DOHH2 (cell line): ENCODE measurements at regions not wholly inside any gene's neighbourhood (a gene's known extent, or its start where the extent isn't known, plus 50 kb on each side); places are given as distances from the start of the nearest gene placed in this dataset.
"Not testable (repeated sequence)": the region's sequence is repeated elsewhere in the genome, so short reads cannot be mapped to it uniquely, and the experiment has no call there.

Experiments
- H3F3A ChIP-seq: fragments of 200-600 bp; sonication (generic), shearing (Covaris generic); 2 replicates; pipeline ENCODE4 v1.6.0; 2016; ENCODE audit warnings: antibody characterized with exemption, mild to moderate bottlenecking; ENCODE audit not compliant: control insufficient read depth, insufficient read depth
- H3K27ac ChIP-seq: fragments of 200-600 bp; sonication (generic); 2 replicates; pipeline ENCODE4 v1.5.1; 2014; ENCODE audit warnings: low read depth, mild to moderate bottlenecking, low read length, moderate library complexity
- H3K27me3 ChIP-seq: fragments of 200-600 bp; sonication (generic); 2 replicates; pipeline ENCODE4 v1.6.1; 2014; ENCODE audit warnings: mild to moderate bottlenecking, low read length, mixed read lengths; ENCODE audit not compliant: control insufficient read depth
- H3K36me3 ChIP-seq: fragments of 200-600 bp; sonication (generic); 2 replicates; pipeline ENCODE4 v1.6.1; 2014; ENCODE audit warnings: mild to moderate bottlenecking, low read length, moderate library complexity, mixed read lengths; ENCODE audit not compliant: control insufficient read depth
- H3K4me1 ChIP-seq: fragments of 200-600 bp; sonication (generic); 2 replicates; pipeline ENCODE4 v1.6.1; 2014; ENCODE audit warnings: mild to moderate bottlenecking, low read length, mixed read lengths; ENCODE audit not compliant: control insufficient read depth
- H3K4me2 ChIP-seq: fragments of 200-600 bp; sonication (generic); 2 replicates; pipeline ENCODE4 v1.6.0; 2014; ENCODE audit warnings: mild to moderate bottlenecking, low read length, moderate library complexity
- H3K4me3 ChIP-seq: fragments of 200-600 bp; sonication (generic); 2 replicates; pipeline ENCODE4 v1.5.1; 2014; ENCODE audit warnings: mild to moderate bottlenecking, low read length, mixed read lengths
- H3K79me2 ChIP-seq: fragments of 200-600 bp; sonication (generic); 2 replicates; pipeline ENCODE4 v1.6.1; 2014; ENCODE audit warnings: mild to moderate bottlenecking, low read length, mixed read lengths; ENCODE audit not compliant: control insufficient read depth
- H3K9me2 ChIP-seq: fragments of 200-600 bp; sonication (generic); replicated peaks from 2 replicates; pipeline ENCODE4 v1.6.1; 2014; ENCODE audit warnings: mild to moderate bottlenecking, low read length, mixed read lengths; ENCODE audit not compliant: control insufficient read depth
- H3K9me3 ChIP-seq: fragments of 200-600 bp; sonication (generic); 2 replicates; pipeline ENCODE4 v1.6.1; 2014; ENCODE audit warnings: antibody characterized with exemption, low read length, mixed read lengths; ENCODE audit not compliant: control insufficient read depth, insufficient read depth
- H4K20me1 ChIP-seq: fragments of 200-600 bp; sonication (generic); 2 replicates; pipeline ENCODE4 v1.6.0; 2014; ENCODE audit warnings: low read depth, mild to moderate bottlenecking, antibody characterized with exemption, low read length, moderate library complexity; ENCODE audit not compliant: control insufficient read depth, insufficient read depth
- EZH2phosphoT487 ChIP-seq: fragments of 200-600 bp; sonication (generic); IDR thresholded peaks from 2 replicates; pipeline ENCODE4 v1.6.1; 2017; ENCODE audit warnings: borderline replicate concordance, mild to moderate bottlenecking, antibody characterized with exemption, low read length, moderate library complexity, mixed read lengths
- TF ChIP-seq, protein P1 (sequence below): fragments of 200-600 bp; sonication (generic); IDR thresholded peaks from one replicate; pipeline ENCODE4 v1.5.1; 2014; ENCODE audit warnings: antibody characterized with exemption, mild to moderate bottlenecking, low read depth, low read length; ENCODE audit not compliant: poor library complexity, severe bottlenecking

GRCh38 chr11:104679258-104679657, 219.0 kb downstream of the CASP12 start:
- H3K27me3 ChIP-seq = no peaks in the 10 kb centered on the region
- H3K27ac ChIP-seq = no peak overlapping the region
- H3K4me2 ChIP-seq = no peak overlapping the region
- H3K36me3 ChIP-seq = no peaks in the 10 kb centered on the region
- H3F3A ChIP-seq = no peaks in the 10 kb centered on the region
- H3K4me3 ChIP-seq = no peak overlapping the region
- no peaks in the 10 kb centered on the region for H4K20me1 ChIP-seq
- no peaks in the 10 kb centered on the region for H3K9me2 ChIP-seq
- no peak for TF ChIP-seq EZH2phosphoT487
- TF ChIP-seq, protein P1, sequence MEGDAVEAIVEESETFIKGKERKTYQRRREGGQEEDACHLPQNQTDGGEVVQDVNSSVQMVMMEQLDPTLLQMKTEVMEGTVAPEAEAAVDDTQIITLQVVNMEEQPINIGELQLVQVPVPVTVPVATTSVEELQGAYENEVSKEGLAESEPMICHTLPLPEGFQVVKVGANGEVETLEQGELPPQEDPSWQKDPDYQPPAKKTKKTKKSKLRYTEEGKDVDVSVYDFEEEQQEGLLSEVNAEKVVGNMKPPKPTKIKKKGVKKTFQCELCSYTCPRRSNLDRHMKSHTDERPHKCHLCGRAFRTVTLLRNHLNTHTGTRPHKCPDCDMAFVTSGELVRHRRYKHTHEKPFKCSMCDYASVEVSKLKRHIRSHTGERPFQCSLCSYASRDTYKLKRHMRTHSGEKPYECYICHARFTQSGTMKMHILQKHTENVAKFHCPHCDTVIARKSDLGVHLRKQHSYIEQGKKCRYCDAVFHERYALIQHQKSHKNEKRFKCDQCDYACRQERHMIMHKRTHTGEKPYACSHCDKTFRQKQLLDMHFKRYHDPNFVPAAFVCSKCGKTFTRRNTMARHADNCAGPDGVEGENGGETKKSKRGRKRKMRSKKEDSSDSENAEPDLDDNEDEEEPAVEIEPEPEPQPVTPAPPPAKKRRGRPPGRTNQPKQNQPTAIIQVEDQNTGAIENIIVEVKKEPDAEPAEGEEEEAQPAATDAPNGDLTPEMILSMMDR = no peak
- H3K9me3 ChIP-seq = no peaks in the 10 kb centered on the region
- H3K79me2 ChIP-seq = no peaks in the 10 kb centered on the region
- no peaks in the 10 kb centered on the region for H3K4me1 ChIP-seq

- no peaks in the 10 kb centered on the region for H3K27me3 ChIP-seq
- H3K9me3 ChIP-seq = no peaks in the 10 kb centered on the region
- no peaks in the 10 kb centered on the region for H3K9me2 ChIP-seq
- H3K4me3 ChIP-seq = no peak overlapping the region
- no peaks in the 10 kb centered on the region for H4K20me1 ChIP-seq
- H3K4me2 ChIP-seq = no peak overlapping the region
- TF ChIP-seq EZH2phosphoT487 = no peak
- TF ChIP-seq, protein P1 = no peak
- H3K27ac ChIP-seq = no peak overlapping the region
- H3K36me3 ChIP-seq = no peaks in the 10 kb centered on the region
- H3K4me1 ChIP-seq = no peaks in the 10 kb centered on the region
- no peaks in the 10 kb centered on the region for H3K79me2 ChIP-seq
- H3F3A ChIP-seq = no peaks in the 10 kb centered on the region
These were observed 219.9 kb downstream of the CASP12 start for GRCh38 chr11:104678408-104678807.

DNA sequence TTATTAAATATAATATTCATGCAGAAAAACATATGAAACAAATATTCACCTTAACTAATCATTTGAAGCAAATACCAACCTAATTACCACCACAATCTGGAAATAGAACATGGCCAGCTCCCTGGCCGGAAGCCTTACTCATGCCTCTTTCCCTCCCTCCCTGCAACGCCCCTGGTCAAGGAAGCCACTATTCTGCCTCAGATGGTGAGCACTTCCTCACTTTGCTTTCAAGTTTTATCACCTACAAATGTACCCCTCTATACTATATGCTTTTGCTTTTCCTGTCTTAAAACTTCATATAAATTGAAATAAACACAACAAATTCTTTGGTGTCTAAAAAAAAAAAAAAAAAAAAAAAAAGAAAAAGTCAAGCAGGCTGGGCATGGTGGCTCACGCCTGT, 221.2 kb downstream of the CASP12 start:
- H3K4me1 ChIP-seq, H3K27ac ChIP-seq, H3K36me3 ChIP-seq, H3K4me3 ChIP-seq, H3K4me2 ChIP-seq, H3F3A ChIP-seq, H3K9me2 ChIP-seq, H3K9me3 ChIP-seq, H4K20me1 ChIP-seq, H3K79me2 ChIP-seq, H3K27me3 ChIP-seq: not testable (repeated sequence)

DNA sequence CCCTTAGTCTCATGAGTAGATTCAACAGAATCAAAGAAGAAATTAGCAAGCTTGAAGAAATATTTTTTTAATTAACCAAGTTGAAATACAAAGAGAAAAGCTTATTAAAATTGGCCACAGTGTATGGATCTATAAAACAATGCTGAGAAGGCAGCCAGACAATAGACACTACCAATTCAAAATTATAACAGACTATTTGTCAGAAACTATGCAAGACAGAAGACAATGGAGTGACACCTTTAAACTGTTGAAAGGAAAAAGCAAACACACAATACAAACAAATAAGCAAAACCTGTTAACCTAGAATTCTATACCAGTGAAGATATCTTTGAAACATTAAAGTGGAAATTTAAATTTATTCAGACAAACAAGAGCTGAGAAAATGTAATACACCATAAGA, 225.4 kb downstream of the CASP12 start:
- Histone ChIP-seq H3K27me3 (no peaks in the 10 kb centered on the region), H3K4me2 (no peak overlapping the region), H3K79me2 (no peaks in the 10 kb centered on the region), H3K9me2 (no peaks in the 10 kb centered on the region), H3K27ac (no peak overlapping the region), H3F3A (no peaks in the 10 kb centered on the region), H4K20me1 (no peaks in the 10 kb centered on the region), H3K36me3 (no peaks in the 10 kb centered on the region), H3K4me1 (no peaks in the 10 kb centered on the region), H3K9me3 (no peaks in the 10 kb centered on the region), H3K4me3 (no peak overlapping the region)
- TF ChIP-seq, protein P1 = no peak
- no peak for TF ChIP-seq EZH2phosphoT487
